Endothelial cell of umbilical vein (primary cell): ENCODE measurements at regions not wholly inside any gene's neighbourhood (a gene's known extent, or its start where the extent isn't known, plus 50 kb on each side); places are given as distances from the start of the nearest gene placed in this dataset.

Experiments
- BruUV-seq: library from RNA; stranded (reverse); fragments of 400-500 nt; replicated peaks from 2 replicates; lab custom pipeline; 2021; lab: Mats Ljungman, UMichigan
- CTCF ChIA-PET: fragments of 300-600, 350-600 bp; sonication (Branson Sonifier 250); formaldehyde crosslinking; loops from one replicate; lab custom pipeline; 2021; ENCODE audit warnings: antibody characterized with exemption, inconsistent platforms; lab: Charles Lee
- POLR2A ChIA-PET: fragments of 300-600, 350-600 bp; sonication (Branson Sonifier 250); formaldehyde crosslinking; loops from one replicate; lab custom pipeline; 2021; ENCODE audit warnings: antibody characterized with exemption, inconsistent platforms; lab: Charles Lee
- DNase-seq: peaks from one replicate; pipeline ENCODE4 v3.0.0-alpha.2; 2011; ENCODE audit warnings: low read depth, low spot score
- FAIRE-seq: peaks from 2 replicates; lab custom pipeline; 2011; peaks lifted over from hg19 to GRCh38; lab: Jason Lieb, UNC
- H2AFZ ChIP-seq: 2 replicates; pipeline ENCODE4 v1.6.0; 2012; ENCODE audit warnings: low read depth, low read length, control low read depth, inconsistent platforms
- H3K27ac ChIP-seq: 2 replicates; pipeline ENCODE4 v1.5.1; 2011; ENCODE audit warnings: low read depth, mild to moderate bottlenecking, control low read depth, low read length, moderate library complexity; ENCODE audit not compliant: insufficient read depth
- H3K27me3 ChIP-seq, 2 experiments: 2 replicates each; pipeline versions ENCODE4 v1.6.0 to v1.6.1; 2011; ENCODE audit warnings: low read length in 2 of 2, mixed read lengths in 1 of 2; ENCODE audit not compliant: control insufficient read depth in 2 of 2, insufficient read depth in 2 of 2
- H3K36me3 ChIP-seq, 2 experiments: 2 replicates in 1 of 2; 3 replicates in 1 of 2; pipeline ENCODE4 v1.5.1; 2011; ENCODE audit warnings: low read length in 2 of 2, mild to moderate bottlenecking in 1 of 2, moderate library complexity in 1 of 2; ENCODE audit not compliant: control insufficient read depth in 2 of 2, insufficient read depth in 2 of 2; ENCODE audit errors: extremely low read depth in 1 of 2
- H3K4me1 ChIP-seq: 3 replicates; pipeline ENCODE4 v1.5.1; 2011; ENCODE audit warnings: mild to moderate bottlenecking, low read length; ENCODE audit not compliant: control insufficient read depth, insufficient read depth; ENCODE audit errors: extremely low read depth
- H3K4me2 ChIP-seq: 2 replicates; pipeline ENCODE4 v1.6.1; 2011; ENCODE audit warnings: low read length, control low read depth, mixed read lengths; ENCODE audit not compliant: insufficient read depth
- H3K4me3 ChIP-seq, 3 experiments: fragments of 200-600 bp in 1 of 3; sonication (generic), shearing (Covaris generic) in 1 of 3; replicated peaks in 1 of 3; 2 replicates each; pipeline ENCODE4 v1.5.1; 2011 to 2016; ENCODE audit warnings: control low read depth in 3 of 3, low read length in 3 of 3, mild to moderate bottlenecking in 2 of 3, inconsistent platforms in 1 of 3, low read depth in 1 of 3, moderate library complexity in 1 of 3; ENCODE audit not compliant: insufficient read depth in 1 of 3
- H3K79me2 ChIP-seq: 2 replicates; pipeline ENCODE4 v1.6.0; 2012; ENCODE audit warnings: low read length, inconsistent platforms; ENCODE audit not compliant: control insufficient read depth, insufficient read depth
- H3K9ac ChIP-seq: replicated peaks from 2 replicates; pipeline ENCODE3; 2011; ENCODE audit warnings: low read length, control low read depth; ENCODE audit not compliant: insufficient read depth; ENCODE audit errors: extremely low read depth
- H3K9me1 ChIP-seq: replicated peaks from 3 replicates; pipeline ENCODE4 v1.6.0; 2011; ENCODE audit warnings: mild to moderate bottlenecking, low read length; ENCODE audit not compliant: control insufficient read depth, insufficient read depth; ENCODE audit errors: extremely low read depth
- H3K9me3 ChIP-seq: replicated peaks from 2 replicates; pipeline ENCODE4 v1.5.1; 2012; ENCODE audit warnings: low read length, inconsistent platforms; ENCODE audit not compliant: control insufficient read depth, insufficient read depth
- H4K20me1 ChIP-seq: replicated peaks from 2 replicates; pipeline ENCODE3; 2011; ENCODE audit warnings: mild to moderate bottlenecking, low read length; ENCODE audit not compliant: control insufficient read depth, insufficient read depth; ENCODE audit errors: extremely low read depth
- EZH2 ChIP-seq: IDR thresholded peaks from 2 replicates; pipeline ENCODE4 v1.6.1; 2012; ENCODE audit warnings: borderline replicate concordance, low read depth, mild to moderate bottlenecking, moderate library complexity, low read length, inconsistent platforms; ENCODE audit not compliant: severe bottlenecking
- FOS ChIP-seq: IDR thresholded peaks from 2 replicates; pipeline ENCODE4 v1.6.1; 2011; ENCODE audit warnings: mild to moderate bottlenecking, low read length, moderate library complexity, borderline replicate concordance; ENCODE audit not compliant: insufficient read depth
- GATA2 ChIP-seq: IDR thresholded peaks from 2 replicates; pipeline ENCODE4 v1.7.0; 2011; ENCODE audit warnings: low read depth, mild to moderate bottlenecking, moderate library complexity, mixed read lengths, low read length; ENCODE audit not compliant: insufficient read length, insufficient read depth
- JUN ChIP-seq: IDR thresholded peaks from 2 replicates; pipeline ENCODE4 v1.6.1; 2011; ENCODE audit warnings: borderline replicate concordance, low read depth; ENCODE audit not compliant: insufficient read length, insufficient read depth
- MYC ChIP-seq: IDR thresholded peaks from one replicate; pipeline ENCODE4 v1.6.1; 2011; ENCODE audit warnings: mild to moderate bottlenecking, low read depth, low read length
- POLR2A ChIP-seq: IDR thresholded peaks from 2 replicates; pipeline ENCODE4 v1.6.1; 2012; ENCODE audit warnings: low read depth, mild to moderate bottlenecking, control low read depth, low read length
- POLR2AphosphoS5 ChIP-seq: IDR thresholded peaks from 2 replicates; pipeline ENCODE4 v1.6.1; 2012; ENCODE audit warnings: low read depth, mild to moderate bottlenecking, control low read depth, low read length, moderate library complexity; ENCODE audit not compliant: insufficient read depth
- dilution Hi-C: fragments of 300-500 bp; cut with MboI; formaldehyde crosslinking; loops from one replicate; pipeline ENCODE4 v1.15.0; 2019; ENCODE audit warnings: low sequenced_read_pairs; ENCODE audit not compliant: extremely low pct_ligation_motif_present
- intact Hi-C: fragments of 100-400 bp; cut with micrococcal nuclease; formaldehyde crosslinking; loops from one replicate; pipeline ENCODE4 v1.10.0; 2022
- TF ChIP-seq, protein P1 (sequence below): IDR thresholded peaks from 2 replicates; pipeline ENCODE4 v1.6.1; 2011; ENCODE audit not compliant: insufficient read depth, insufficient read length
- TF ChIP-seq, protein P2 (sequence below), 2 donors: IDR thresholded peaks; 1 replicate in 1 of 2; 2 replicates in 1 of 2; pipeline ENCODE4 v1.5.1; 2011; ENCODE audit warnings: low read length in 2 of 2, mild to moderate bottlenecking in 2 of 2, moderate library complexity in 2 of 2, control low read depth in 1 of 2, inconsistent platforms in 1 of 2, low read depth in 1 of 2; ENCODE audit not compliant: insufficient read depth in 1 of 2; ENCODE audit errors: extremely low read depth in 1 of 2

DNA sequence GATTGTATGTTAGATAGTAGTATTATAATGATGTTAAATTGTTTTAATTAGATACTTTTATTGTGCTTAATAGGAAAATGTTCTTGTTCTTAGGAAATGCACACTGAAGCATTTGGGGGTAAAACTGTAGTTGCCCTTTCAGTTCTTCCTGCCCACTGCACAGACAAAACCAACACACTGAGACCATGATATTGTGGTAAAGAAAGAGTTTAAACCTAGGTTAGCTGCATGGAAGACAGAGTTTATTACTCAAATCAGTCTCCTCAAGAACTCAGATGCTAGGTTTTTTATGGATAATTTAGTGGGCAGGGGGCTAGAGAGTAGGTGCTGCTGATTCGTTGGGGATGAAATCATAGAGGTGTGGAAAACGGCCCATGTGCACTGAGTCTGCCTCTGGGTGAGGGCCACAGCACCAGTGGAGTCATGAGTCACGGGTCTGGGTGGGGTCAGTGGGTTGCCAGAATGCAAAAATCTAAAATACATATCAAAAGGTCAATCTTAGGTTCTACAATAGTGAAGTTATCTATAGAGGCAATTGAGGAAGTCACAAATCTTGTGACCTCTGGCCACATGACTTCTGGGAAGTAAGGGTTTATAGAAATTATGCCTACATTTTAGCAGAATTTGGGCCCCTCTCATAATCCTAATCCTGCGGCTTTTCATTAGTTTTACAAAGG, 124.8 kb upstream of the FOXN2 start:
- H3K4me2 ChIP-seq = no peak overlapping the region
- intact Hi-C loops (no loop called here), dilution Hi-C loops (no loop called here)
- CTCF ChIA-PET = no interaction called here
- H3K9me3 ChIP-seq = no peaks in the 10 kb centered on the region
- no TSS peak for BruUV-seq
- H2AFZ ChIP-seq = no peak overlapping the region
- H3K27me3 ChIP-seq = peaks cover 0 to 1% of the 10 kb centered on the region in 2 experiments
- H3K9ac ChIP-seq = no peak overlapping the region
- no peak overlapping the region for H3K27ac ChIP-seq
- no peak for DNase-seq
- H3K36me3 ChIP-seq = no peaks in the 10 kb centered on the region
- no peak overlapping the region for H3K4me3 ChIP-seq
- TF ChIP-seq MYC (no peak), POLR2AphosphoS5 (no peak), GATA2 (no peak), POLR2A (no peak), FOS (no peak), JUN (no peak), EZH2 (no peak)
- TF ChIP-seq, protein P1, sequence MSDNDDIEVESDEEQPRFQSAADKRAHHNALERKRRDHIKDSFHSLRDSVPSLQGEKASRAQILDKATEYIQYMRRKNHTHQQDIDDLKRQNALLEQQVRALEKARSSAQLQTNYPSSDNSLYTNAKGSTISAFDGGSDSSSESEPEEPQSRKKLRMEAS = no peak
- TF ChIP-seq, protein P2, sequence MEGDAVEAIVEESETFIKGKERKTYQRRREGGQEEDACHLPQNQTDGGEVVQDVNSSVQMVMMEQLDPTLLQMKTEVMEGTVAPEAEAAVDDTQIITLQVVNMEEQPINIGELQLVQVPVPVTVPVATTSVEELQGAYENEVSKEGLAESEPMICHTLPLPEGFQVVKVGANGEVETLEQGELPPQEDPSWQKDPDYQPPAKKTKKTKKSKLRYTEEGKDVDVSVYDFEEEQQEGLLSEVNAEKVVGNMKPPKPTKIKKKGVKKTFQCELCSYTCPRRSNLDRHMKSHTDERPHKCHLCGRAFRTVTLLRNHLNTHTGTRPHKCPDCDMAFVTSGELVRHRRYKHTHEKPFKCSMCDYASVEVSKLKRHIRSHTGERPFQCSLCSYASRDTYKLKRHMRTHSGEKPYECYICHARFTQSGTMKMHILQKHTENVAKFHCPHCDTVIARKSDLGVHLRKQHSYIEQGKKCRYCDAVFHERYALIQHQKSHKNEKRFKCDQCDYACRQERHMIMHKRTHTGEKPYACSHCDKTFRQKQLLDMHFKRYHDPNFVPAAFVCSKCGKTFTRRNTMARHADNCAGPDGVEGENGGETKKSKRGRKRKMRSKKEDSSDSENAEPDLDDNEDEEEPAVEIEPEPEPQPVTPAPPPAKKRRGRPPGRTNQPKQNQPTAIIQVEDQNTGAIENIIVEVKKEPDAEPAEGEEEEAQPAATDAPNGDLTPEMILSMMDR (IDR thresholded peaks at IDR 0.05; ENCODE audit: extremely low read depth in 1 of 2, insufficient read depth in 1 of 2, low read depth in 1 of 2, low read length in 2 of 2) = no peak
- no peaks in the 10 kb centered on the region for H4K20me1 ChIP-seq
- POLR2A ChIA-PET = no interaction called here
- H3K79me2 ChIP-seq = no peaks in the 10 kb centered on the region
- FAIRE-seq = no peak
- H3K4me1 ChIP-seq = no peaks in the 10 kb centered on the region
- H3K9me1 ChIP-seq = no peaks in the 10 kb centered on the region
